ENCODE measurements at regions not wholly inside any gene's neighbourhood (a gene's known extent, or its start where the extent isn't known, plus 50 kb on each side); places are given as distances from the start of the nearest gene placed in this dataset.

DNA sequence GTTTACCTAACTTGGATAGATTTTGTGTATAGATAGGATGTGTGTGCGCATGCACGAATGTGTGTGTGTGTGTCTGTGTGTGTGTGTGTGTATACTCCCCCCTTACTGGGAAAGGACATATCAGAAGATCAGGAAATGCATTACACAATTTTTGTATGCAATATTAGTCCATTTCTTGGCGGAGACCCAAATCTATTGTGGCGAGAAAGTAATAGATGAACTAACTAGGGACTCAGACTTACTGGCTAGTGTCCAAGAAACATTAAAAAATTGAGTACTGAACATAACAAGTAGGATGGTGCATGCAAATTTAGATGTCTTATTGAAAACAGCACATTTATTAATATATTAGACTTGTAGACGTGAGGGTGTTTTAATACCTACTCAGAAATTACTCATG, 1036.5 kb upstream of the FANCL start:
- no peaks in the 10 kb centered on the region for H3K27me3 ChIP-seq
- H3K4me3 ChIP-seq, result no peak overlapping the region

DNA sequence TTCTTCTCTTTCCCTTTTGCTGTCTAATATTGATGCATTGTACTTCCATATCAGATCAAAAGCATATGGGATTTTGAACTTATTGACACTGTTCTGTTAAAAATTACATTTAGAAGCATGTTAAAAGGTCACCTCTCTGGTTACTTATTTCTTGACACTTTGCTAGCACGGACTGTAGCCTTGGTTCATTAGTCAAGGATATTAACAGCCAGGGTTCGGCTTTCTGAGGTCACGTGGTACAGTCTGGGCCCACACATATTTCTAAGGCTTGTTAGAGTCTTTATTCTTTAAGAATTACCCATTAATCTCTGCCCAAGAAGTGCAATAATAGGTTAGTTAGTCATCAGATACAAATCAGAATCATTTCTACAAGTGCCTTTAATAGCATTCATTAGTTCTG, 1035.8 kb upstream of the FANCL start:
- Histone ChIP-seq H3K27me3 (no peaks in the 10 kb centered on the region), H3K4me1 (no peaks in the 10 kb centered on the region), H3K36me3 (no peaks in the 10 kb centered on the region), H3K4me3 (no peak overlapping the region), H3K9me3 (no peaks in the 10 kb centered on the region), H3K27ac (no peak overlapping the region)
- TF ChIP-seq, protein P1, sequence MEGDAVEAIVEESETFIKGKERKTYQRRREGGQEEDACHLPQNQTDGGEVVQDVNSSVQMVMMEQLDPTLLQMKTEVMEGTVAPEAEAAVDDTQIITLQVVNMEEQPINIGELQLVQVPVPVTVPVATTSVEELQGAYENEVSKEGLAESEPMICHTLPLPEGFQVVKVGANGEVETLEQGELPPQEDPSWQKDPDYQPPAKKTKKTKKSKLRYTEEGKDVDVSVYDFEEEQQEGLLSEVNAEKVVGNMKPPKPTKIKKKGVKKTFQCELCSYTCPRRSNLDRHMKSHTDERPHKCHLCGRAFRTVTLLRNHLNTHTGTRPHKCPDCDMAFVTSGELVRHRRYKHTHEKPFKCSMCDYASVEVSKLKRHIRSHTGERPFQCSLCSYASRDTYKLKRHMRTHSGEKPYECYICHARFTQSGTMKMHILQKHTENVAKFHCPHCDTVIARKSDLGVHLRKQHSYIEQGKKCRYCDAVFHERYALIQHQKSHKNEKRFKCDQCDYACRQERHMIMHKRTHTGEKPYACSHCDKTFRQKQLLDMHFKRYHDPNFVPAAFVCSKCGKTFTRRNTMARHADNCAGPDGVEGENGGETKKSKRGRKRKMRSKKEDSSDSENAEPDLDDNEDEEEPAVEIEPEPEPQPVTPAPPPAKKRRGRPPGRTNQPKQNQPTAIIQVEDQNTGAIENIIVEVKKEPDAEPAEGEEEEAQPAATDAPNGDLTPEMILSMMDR (IDR thresholded peaks at IDR 0.05), result no peak
- no peak for TF ChIP-seq POLR2A (IDR thresholded peaks at IDR 0.05)
- no peak for DNase-seq
- intact Hi-C loops (cut with DNase I; ENCODE audit: low total_unique reads), result no loop called here

More for the DNA sequence above, 1036.5 kb upstream of the FANCL start:
- Histone ChIP-seq H3K27ac (no peak overlapping the region), H3K36me3 (no peaks in the 10 kb centered on the region), H3K9me3 (no peaks in the 10 kb centered on the region), H3K4me1 (no peaks in the 10 kb centered on the region)
- TF ChIP-seq POLR2A (IDR thresholded peaks at IDR 0.05), result no peak
- TF ChIP-seq, protein P1 (IDR thresholded peaks at IDR 0.05), result no peak
- intact Hi-C loops (cut with DNase I; ENCODE audit: low total_unique reads), result no loop called here
- DNase-seq, result no peak

DNA sequence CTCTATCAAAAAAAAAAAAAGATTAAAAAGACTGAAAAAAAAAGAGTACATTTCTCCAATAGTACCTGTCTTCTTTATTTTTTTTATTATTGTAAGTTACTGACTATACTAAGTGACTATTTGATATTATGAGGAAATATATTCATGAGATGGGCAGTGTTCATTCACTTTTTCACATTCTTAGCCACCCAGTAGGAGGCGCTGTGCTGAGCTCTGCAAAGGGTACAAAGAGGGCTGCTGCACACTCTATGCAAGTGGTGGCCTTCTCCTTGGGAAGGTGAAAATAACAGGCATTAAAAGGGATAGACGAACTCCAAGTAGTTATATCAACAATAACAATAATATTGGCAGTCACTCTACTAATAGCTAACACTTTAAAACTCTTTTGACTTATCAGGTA, 1034.9 kb upstream of the FANCL start:
- Histone ChIP-seq H3K4me1 (no peaks in the 10 kb centered on the region), H3K27me3 (no peaks in the 10 kb centered on the region), H3K36me3 (no peaks in the 10 kb centered on the region), H3K9me3 (no peaks in the 10 kb centered on the region), H3K4me3 (no peak overlapping the region), H3K27ac (no peak overlapping the region)
- TF ChIP-seq POLR2A (IDR thresholded peaks at IDR 0.05), result no peak
- intact Hi-C loops (cut with DNase I; ENCODE audit: low total_unique reads), result no loop called here
- no peak for DNase-seq

DNA sequence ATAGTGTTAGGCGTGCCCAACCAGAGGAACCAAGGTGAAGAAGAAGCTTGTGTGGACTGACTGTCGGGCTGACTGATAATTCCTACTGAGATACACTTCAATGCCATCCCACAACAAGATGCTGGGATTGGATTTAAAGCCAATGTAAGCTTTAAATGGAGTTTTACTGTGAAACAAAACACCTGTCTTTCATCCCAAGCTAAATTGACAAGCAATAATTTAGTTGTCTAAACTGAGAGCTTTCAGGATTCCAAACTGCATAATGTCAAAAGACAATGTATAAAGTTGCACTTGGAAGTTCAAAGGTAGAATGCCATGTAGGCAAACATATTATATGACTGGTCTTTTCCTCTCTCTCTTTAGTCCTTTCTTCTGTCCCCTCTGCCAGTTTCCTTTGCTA, 1025.3 kb upstream of the FANCL start:
- H3K9me3 ChIP-seq, result no peaks in the 10 kb centered on the region
- no peaks in the 10 kb centered on the region for H3K4me1 ChIP-seq
- no peak overlapping the region for H3K27ac ChIP-seq
- no peaks in the 10 kb centered on the region for H3K27me3 ChIP-seq
- no peak for DNase-seq
- no peak for TF ChIP-seq POLR2A (IDR thresholded peaks at IDR 0.05)
- intact Hi-C loops (cut with DNase I; ENCODE audit: low total_unique reads), result no loop called here
- H3K36me3 ChIP-seq, result no peaks in the 10 kb centered on the region
- no peak overlapping the region for H3K4me3 ChIP-seq

DNA sequence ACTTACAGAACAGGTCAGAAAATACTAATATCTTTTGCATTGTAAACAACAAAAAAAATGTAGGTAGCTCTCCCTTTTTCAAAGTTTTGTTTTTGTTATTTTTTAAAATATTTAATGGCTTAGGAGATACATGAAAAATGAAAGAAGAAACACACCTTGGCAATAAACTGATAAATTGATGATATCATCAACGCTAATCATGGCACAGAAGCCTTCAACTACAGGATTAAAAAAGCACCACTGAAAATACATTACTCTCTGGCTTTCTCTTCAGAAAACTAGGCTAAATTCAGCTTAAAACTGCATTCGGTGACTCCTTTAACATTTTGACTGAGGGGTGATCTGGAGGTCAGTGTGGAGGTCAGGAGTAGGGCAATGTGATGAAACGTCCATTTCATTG, 1018.8 kb upstream of the FANCL start:
- Histone ChIP-seq H3K27ac (no peak overlapping the region), H3K4me1 (no peaks in the 10 kb centered on the region), H3K27me3 (no peaks in the 10 kb centered on the region), H3K36me3 (no peaks in the 10 kb centered on the region), H3K4me3 (no peak overlapping the region), H3K9me3 (no peaks in the 10 kb centered on the region)
- intact Hi-C loops (cut with DNase I; ENCODE audit: low total_unique reads), result no loop called here
- DNase-seq, result no peak
- TF ChIP-seq, protein P1 (IDR thresholded peaks at IDR 0.05), result no peak
- TF ChIP-seq POLR2A (IDR thresholded peaks at IDR 0.05), result no peak

DNA sequence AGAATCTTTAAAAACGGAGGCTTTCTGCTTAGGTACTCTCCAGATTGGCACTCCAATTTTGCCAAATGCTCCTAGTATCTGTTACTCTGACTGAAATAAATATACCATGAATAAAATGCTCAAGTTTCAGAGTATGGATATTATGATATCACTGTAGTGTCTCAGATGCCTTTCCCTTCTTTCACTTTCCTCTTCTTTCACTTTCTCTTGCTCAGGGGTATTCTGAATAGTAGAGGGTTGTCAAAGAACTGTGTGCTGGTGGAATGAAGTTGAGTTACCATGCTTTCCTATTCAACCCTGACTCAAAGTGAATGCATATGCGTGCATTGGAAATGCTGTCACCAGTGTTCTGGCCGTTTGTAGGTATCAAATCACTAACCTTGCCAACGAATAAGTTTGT, 1015.2 kb upstream of the FANCL start:
- Histone ChIP-seq H3K27ac (no peak overlapping the region), H3K4me1 (no peaks in the 10 kb centered on the region), H3K9me3 (no peaks in the 10 kb centered on the region), H3K4me3 (no peak overlapping the region), H3K36me3 (no peaks in the 10 kb centered on the region), H3K27me3 (no peaks in the 10 kb centered on the region)
- TF ChIP-seq, protein P1 (IDR thresholded peaks at IDR 0.05), result no peak
- TF ChIP-seq POLR2A (IDR thresholded peaks at IDR 0.05), result no peak
- DNase-seq, result no peak
- intact Hi-C loops (cut with DNase I; ENCODE audit: low total_unique reads), result no loop called here
